Activated T-helper 17 cell treated with anti-CD3 and anti-CD28 coated beads, Interleukin-2, amount 50 U/mL, for 72 hours (primary cell): ENCODE measurements at regions not wholly inside any gene's neighbourhood (a gene's known extent, or its start where the extent isn't known, plus 50 kb on each side); places are given as distances from the start of the nearest gene placed in this dataset.

Experiments
- ATAC-seq: fragments of 150-1000 bp; cut with Tn5 transposase; replicated peaks from 2 replicates; pipeline ENCODE4 v1.10.0; 2021; ENCODE audit warnings: mild to moderate bottlenecking, moderate library complexity
- H3K27ac Mint-ChIP-seq: one replicate; pipeline ENCODE4 v1.8.0; 2022; ENCODE audit warnings: mixed read lengths
- H3K27me3 Mint-ChIP-seq: one replicate; pipeline ENCODE4 v1.8.0; 2022; ENCODE audit warnings: mixed read lengths
- H3K36me3 Mint-ChIP-seq: one replicate; pipeline ENCODE4 v1.8.0; 2022; ENCODE audit warnings: low read depth, mild to moderate bottlenecking, mixed read lengths
- H3K4me1 Mint-ChIP-seq: one replicate; pipeline ENCODE4 v1.8.0; 2022; ENCODE audit warnings: mixed read lengths
- H3K4me3 Mint-ChIP-seq: one replicate; pipeline ENCODE4 v1.8.0; 2022; ENCODE audit warnings: mild to moderate bottlenecking, mixed read lengths
- H3K9me3 Mint-ChIP-seq: one replicate; pipeline ENCODE4 v1.8.0; 2022; ENCODE audit warnings: mixed read lengths

- Mint-ChIP-seq H3K36me3 (no peaks in the 10 kb centered on the region), H3K27me3 (peaks cover 4% of the 10 kb centered on the region), H3K27ac (peak overlapping the region; percentile 63), H3K4me1 (peaks cover 9% of the 10 kb centered on the region), H3K4me3 (peak overlapping the region; percentile 26), H3K9me3 (no peaks in the 10 kb centered on the region)
- ATAC-seq: no peak
Observed at GRCh38 chr17:77696721-77697460, 261.6 kb upstream of the TNRC6C start.

GRCh38 chr17:77697480-77698400 lies 260.8 kb upstream of the TNRC6C start:
- Mint-ChIP-seq H3K27ac (no peak overlapping the region), H3K27me3 (peaks cover 4% of the 10 kb centered on the region), H3K4me1 (peaks cover 1% of the 10 kb centered on the region), H3K4me3 (no peak overlapping the region), H3K36me3 (no peaks in the 10 kb centered on the region), H3K9me3 (no peaks in the 10 kb centered on the region)
- no peak for ATAC-seq

- no peak for ATAC-seq
- no peaks in the 10 kb centered on the region for H3K4me1 Mint-ChIP-seq
- H3K4me3 Mint-ChIP-seq: no peak overlapping the region
- peaks cover 8% of the 10 kb centered on the region for H3K9me3 Mint-ChIP-seq
- H3K36me3 Mint-ChIP-seq: no peaks in the 10 kb centered on the region
- peaks cover 4% of the 10 kb centered on the region for H3K27me3 Mint-ChIP-seq
- H3K27ac Mint-ChIP-seq: no peak overlapping the region
Observed at GRCh38 chr17:77698903-77699623, 259.4 kb upstream of the TNRC6C start.

- Mint-ChIP-seq H3K27me3 (peaks cover 4% of the 10 kb centered on the region), H3K36me3 (no peaks in the 10 kb centered on the region), H3K27ac (no peak overlapping the region), H3K4me1 (no peaks in the 10 kb centered on the region), H3K4me3 (no peak overlapping the region), H3K9me3 (peaks cover 12% of the 10 kb centered on the region)
- no peak for ATAC-seq
Observed at GRCh38 chr17:77700165-77700881, 258.2 kb upstream of the TNRC6C start.

GRCh38 chr17:77701996-77702395 lies 256.5 kb upstream of the TNRC6C start:
- H3K9me3 Mint-ChIP-seq: peaks cover 12% of the 10 kb centered on the region
- no peaks in the 10 kb centered on the region for H3K4me1 Mint-ChIP-seq
- H3K27me3 Mint-ChIP-seq: no peaks in the 10 kb centered on the region
- no peak overlapping the region for H3K4me3 Mint-ChIP-seq
- ATAC-seq: no peak
- H3K36me3 Mint-ChIP-seq: no peaks in the 10 kb centered on the region
- no peak overlapping the region for H3K27ac Mint-ChIP-seq

- Mint-ChIP-seq H3K9me3 (peaks cover 12% of the 10 kb centered on the region), H3K4me3 (no peak overlapping the region), H3K27me3 (no peaks in the 10 kb centered on the region), H3K36me3 (no peaks in the 10 kb centered on the region), H3K4me1 (no peaks in the 10 kb centered on the region), H3K27ac (no peak overlapping the region)
- ATAC-seq: no peak
Observed at GRCh38 chr17:77704048-77704815, 254.3 kb upstream of the TNRC6C start.

- no peak overlapping the region for H3K27ac Mint-ChIP-seq
Observed at GRCh38 chr17:77706938-77707337, 251.6 kb upstream of the TNRC6C start.

GRCh38 chr17:77707546-77707945 lies 251.0 kb upstream of the TNRC6C start:
- peaks cover 12% of the 10 kb centered on the region for H3K9me3 Mint-ChIP-seq
- no peak for ATAC-seq
- H3K4me1 Mint-ChIP-seq: no peaks in the 10 kb centered on the region
- no peak overlapping the region for H3K4me3 Mint-ChIP-seq
- H3K27me3 Mint-ChIP-seq: no peaks in the 10 kb centered on the region
- no peaks in the 10 kb centered on the region for H3K36me3 Mint-ChIP-seq
- H3K27ac Mint-ChIP-seq: no peak overlapping the region

More at GRCh38 chr17:77706938-77707337, 251.6 kb upstream of the TNRC6C start:
- no peak overlapping the region for H3K4me3 Mint-ChIP-seq
- no peaks in the 10 kb centered on the region for H3K4me1 Mint-ChIP-seq
- peaks cover 12% of the 10 kb centered on the region for H3K9me3 Mint-ChIP-seq
- no peaks in the 10 kb centered on the region for H3K36me3 Mint-ChIP-seq
- no peaks in the 10 kb centered on the region for H3K27me3 Mint-ChIP-seq
- ATAC-seq: no peak

- Mint-ChIP-seq H3K4me1 (no peaks in the 10 kb centered on the region), H3K27ac (no peak overlapping the region), H3K36me3 (no peaks in the 10 kb centered on the region), H3K4me3 (no peak overlapping the region), H3K9me3 (peaks cover 11% of the 10 kb centered on the region), H3K27me3 (no peaks in the 10 kb centered on the region)
- no peak for ATAC-seq
Observed at GRCh38 chr17:77708049-77708448, 250.5 kb upstream of the TNRC6C start.

- peaks cover 5% of the 10 kb centered on the region for H3K9me3 Mint-ChIP-seq
- no peaks in the 10 kb centered on the region for H3K27me3 Mint-ChIP-seq
- H3K36me3 Mint-ChIP-seq: no peaks in the 10 kb centered on the region
- no peak overlapping the region for H3K27ac Mint-ChIP-seq
- no peaks in the 10 kb centered on the region for H3K4me1 Mint-ChIP-seq
- ATAC-seq: no peak
- H3K4me3 Mint-ChIP-seq: no peak overlapping the region
Observed at GRCh38 chr17:77708936-77709335, 249.6 kb upstream of the TNRC6C start.

- H3K27me3 Mint-ChIP-seq: no peaks in the 10 kb centered on the region
- no peak overlapping the region for H3K27ac Mint-ChIP-seq
- no peaks in the 10 kb centered on the region for H3K4me1 Mint-ChIP-seq
- no peak overlapping the region for H3K4me3 Mint-ChIP-seq
- H3K9me3 Mint-ChIP-seq: peaks cover 8% of the 10 kb centered on the region
- no peaks in the 10 kb centered on the region for H3K36me3 Mint-ChIP-seq
- ATAC-seq: no peak
Observed at GRCh38 chr17:77709594-77709993, 248.9 kb upstream of the TNRC6C start.

GRCh38 chr17:77712578-77712977 lies 245.9 kb upstream of the TNRC6C start:
- H3K4me3 Mint-ChIP-seq: no peak overlapping the region
- H3K27me3 Mint-ChIP-seq: peaks cover 4% of the 10 kb centered on the region
- peaks cover 7% of the 10 kb centered on the region for H3K9me3 Mint-ChIP-seq
- H3K36me3 Mint-ChIP-seq: no peaks in the 10 kb centered on the region
- ATAC-seq: no peak
- no peaks in the 10 kb centered on the region for H3K4me1 Mint-ChIP-seq
- H3K27ac Mint-ChIP-seq: no peak overlapping the region

GRCh38 chr17:77716289-77716926 lies 242.1 kb upstream of the TNRC6C start:
- Mint-ChIP-seq H3K27me3 (peaks cover 4% of the 10 kb centered on the region), H3K36me3 (no peaks in the 10 kb centered on the region), H3K9me3 (peaks cover 7% of the 10 kb centered on the region), H3K4me3 (no peak overlapping the region), H3K4me1 (no peaks in the 10 kb centered on the region), H3K27ac (no peak overlapping the region)
- ATAC-seq: no peak
